ENCODE measurements at regions not wholly inside any gene's neighbourhood (a gene's known extent, or its start where the extent isn't known, plus 50 kb on each side); places are given as distances from the start of the nearest gene placed in this dataset.
"Not testable (repeated sequence)": the region's sequence is repeated elsewhere in the genome, so short reads cannot be mapped to it uniquely, and the experiment has no call there.

DNA sequence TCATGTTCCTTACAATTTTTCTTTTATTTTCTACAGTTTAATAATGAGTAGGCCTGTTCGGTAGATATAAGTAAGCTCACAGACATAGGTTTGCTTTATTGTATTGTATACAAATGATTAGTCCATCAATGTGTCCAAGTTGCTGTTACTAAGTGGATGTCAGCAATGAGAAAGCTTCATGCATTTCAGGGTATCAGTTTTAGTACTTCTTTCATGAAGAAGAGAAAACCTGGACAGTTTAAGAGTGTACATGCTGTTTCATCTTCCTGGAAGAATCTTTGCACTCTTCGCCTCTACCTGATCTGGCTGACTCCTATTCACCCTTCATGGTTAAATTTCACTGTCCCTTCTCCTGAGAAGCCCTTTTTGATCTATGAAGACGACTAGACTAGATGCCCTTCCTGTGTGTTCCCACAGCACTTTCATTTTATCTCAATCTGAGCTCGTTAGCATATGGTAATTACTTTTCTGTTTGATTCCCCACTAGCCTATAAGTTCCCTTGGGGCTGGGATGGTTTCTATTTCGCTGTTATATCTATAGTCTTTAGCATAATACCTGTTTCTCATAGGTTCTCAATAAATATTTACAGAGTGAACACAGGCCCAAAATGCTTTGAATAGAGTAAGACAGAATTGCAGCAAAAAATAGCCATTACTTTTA lies 70.7 kb downstream of the CETN3 start:
- DNase-seq (ENCODE audit: extremely low read depth in 1 of 11, low read depth in 9 of 11, low spot score in 4 of 11): no peak

DNA sequence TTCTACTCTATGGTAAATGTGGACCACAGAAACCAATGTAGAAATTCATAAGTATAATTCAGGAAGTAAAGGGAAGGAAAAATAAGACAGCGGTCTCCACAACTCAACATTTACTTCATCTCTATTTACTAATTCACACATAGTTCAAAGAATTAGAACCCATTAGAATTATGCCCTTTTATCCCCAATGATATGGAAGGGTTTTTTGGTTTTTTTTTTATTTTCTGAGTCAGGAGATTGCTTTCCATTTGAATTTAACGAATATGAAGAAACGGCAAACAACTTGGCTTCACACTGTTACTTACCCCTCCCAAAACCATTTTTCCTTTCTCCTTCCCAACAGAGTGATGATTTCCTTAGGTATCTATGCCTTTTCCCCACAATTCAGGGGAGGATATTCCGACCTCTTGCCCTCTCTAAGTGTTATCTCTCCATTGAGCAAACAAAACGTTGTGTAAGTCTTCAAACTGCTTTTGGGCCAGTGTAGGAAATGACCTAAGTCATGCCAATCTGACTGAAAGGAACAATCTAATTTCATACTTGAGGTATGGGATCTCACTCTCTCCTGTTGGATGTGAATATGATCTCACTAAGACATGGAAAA lies 72.0 kb downstream of the CETN3 start:
- DNase-seq (ENCODE audit: extremely low read depth in 1 of 11, low read depth in 9 of 11, low spot score in 4 of 11): no peak

DNA sequence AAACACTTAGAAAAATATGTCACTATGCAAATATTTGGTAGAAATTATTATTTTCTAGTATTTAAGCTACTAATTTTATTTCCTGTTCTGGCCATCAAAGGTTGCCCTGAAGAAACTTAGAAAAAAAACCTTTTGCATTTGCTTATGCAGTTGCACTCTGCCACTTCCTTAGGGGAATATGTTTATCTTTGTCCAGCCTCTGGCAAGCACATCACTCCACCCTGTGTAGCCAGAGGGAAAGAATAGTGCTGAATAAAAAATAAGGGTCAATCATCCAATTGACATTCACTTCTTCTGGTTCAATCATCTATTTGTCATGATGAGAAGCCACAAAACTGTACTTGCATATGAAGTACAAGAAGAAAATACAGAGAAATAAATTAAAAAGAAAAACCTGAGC lies 72.8 kb downstream of the CETN3 start:
- no peak for DNase-seq (ENCODE audit: extremely low read depth in 1 of 11, low read depth in 9 of 11, low spot score in 4 of 11)

DNA sequence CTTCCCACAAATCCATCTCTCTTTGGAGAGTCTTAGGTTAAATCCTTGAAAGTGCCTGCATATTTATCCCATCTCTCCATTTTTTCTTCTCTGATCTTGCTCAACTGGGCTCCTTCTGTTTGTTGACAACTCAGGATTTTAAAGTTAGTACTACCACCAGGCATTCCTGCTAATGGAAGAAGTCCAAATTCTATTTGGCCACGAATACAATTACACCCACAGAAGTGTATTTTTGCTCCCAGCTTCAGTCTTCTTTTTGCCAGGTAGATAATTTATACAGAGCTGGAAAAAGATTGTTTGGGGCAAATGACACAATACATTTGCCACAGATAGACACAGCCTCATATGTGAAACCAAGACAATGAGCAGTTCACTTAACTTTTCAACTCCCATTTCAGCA lies 74.8 kb downstream of the CETN3 start:
- no peak for DNase-seq (ENCODE audit: extremely low read depth in 1 of 11, low read depth in 9 of 11, low spot score in 4 of 11)

DNA sequence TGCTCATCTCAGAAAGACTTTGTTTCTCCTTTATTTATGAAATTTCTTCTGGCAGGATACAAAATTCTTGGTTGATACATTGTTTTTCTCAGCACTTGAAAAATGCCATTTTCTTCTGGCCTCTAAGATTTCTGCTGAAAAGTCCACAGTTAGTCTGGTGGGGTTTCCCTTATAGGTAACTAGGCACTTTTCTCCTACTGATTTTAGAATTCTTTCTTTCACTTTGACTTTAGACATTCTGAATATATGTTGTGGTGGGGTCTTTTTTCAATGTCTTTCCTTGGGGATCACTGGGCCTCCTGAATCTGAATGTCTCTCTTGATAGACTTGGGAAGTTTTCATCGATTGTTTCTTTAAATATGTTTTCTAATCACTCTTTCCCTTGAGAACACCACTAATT lies 79.6 kb downstream of the CETN3 start:
- no peak for DNase-seq (ENCODE audit: extremely low read depth in 1 of 11, low read depth in 9 of 11, low spot score in 4 of 11)

DNA sequence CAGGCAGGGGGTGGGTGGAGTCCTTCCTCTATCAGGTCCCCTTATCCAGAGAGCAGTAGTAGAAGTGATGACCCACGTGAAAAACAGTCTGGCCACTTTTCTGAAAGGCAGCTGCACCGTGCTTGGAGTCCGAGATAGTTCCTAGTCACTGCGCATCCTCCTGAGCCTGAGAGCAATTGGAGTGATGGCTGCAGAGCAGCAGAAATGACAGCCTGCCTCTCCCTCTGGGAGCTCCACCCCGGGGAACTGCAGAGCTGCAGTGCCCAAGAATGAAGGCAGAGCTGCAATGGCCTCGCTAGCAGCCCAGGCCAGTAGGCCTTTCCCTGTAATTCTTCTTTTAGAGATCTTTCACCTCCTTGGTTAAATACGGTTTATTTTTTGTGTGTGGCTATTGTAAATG lies 82.6 kb downstream of the CETN3 start:
- no peak for DNase-seq (ENCODE audit: extremely low read depth in 1 of 11, low read depth in 9 of 11, low spot score in 4 of 11)

DNA sequence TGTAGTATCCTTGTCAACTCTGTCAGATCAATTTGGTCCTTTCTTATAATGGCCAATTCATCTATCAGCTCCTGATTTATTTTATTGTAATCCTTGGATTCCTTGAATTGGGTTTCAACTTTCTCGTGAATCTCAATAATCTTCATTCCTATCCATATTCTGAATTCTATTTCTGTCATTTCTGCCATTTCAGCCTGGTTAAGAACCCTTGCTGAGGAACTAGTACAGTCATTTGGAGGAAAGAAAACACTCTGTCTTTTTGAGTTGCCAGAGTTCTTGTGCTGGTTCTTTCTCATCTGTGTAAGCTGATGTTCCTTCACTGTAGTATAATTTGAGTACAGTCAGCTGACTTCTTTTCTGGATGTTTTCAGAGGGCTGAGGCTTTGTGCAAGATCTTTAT lies 84.5 kb downstream of the CETN3 start:
- DNase-seq (ENCODE audit: extremely low read depth in 1 of 11, low read depth in 9 of 11, low spot score in 4 of 11): no peak

DNA sequence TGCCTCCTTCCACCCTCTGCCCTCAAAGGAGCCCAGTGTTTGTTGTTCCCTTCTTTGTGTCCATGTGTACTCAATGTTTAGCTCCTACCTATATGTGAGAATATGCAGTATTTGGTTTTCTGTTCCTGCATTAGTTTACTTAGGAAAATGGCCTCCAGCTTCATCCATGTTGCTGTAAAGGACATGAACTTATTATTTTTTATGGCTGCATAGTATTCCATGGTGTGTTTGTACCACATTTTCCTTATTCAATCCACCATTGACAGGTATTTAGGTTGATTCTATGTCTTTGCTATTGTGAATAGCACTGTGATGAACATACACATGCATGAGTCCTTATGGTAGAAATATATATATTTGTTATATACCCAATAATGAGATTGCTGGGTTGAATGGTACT lies 89.2 kb downstream of the CETN3 start:
- DNase-seq (ENCODE audit: extremely low read depth in 1 of 11, low read depth in 9 of 11, low spot score in 4 of 11): not testable (repeated sequence)

DNA sequence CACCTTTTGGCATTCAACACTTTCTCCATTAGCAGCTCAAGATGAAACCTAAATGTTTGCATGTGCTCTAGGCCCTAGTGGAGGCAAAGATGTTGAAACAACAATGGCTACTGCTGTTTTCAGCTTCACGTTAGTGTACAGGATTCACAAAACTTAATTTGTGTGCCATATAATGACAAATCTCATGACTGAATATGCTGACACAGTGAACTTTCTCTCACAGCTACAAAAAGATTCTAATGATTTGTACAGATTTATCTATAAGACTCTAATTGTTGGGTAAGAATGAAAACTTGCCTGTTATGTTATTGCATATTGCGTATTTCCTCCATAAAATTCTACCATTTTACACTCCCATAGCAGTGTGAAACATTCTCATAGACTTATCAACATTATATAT lies 97.5 kb downstream of the CETN3 start:
- DNase-seq (ENCODE audit: extremely low read depth in 1 of 11, low read depth in 9 of 11, low spot score in 4 of 11): no peak

DNA sequence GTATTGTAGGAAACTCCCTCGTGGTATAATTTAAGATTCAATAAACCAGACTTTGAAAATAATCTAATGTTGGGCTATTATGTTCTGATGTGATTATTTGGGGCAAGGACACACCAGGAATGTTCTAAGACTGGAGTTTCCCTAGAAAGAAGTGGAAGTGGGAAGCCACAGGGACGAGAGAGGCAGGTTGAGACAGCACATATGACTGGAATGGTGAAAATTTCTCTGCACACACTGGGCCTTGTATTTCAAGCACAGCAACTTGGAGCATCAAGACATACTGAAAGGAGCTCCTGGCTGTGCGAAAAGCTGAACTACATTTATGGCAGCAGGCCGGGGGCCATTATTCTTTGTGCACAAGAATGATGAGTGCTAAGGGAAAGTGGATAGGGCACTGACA lies 98.2 kb downstream of the CETN3 start:
- no peak for DNase-seq (ENCODE audit: extremely low read depth in 1 of 11, low read depth in 9 of 11, low spot score in 4 of 11)

DNA sequence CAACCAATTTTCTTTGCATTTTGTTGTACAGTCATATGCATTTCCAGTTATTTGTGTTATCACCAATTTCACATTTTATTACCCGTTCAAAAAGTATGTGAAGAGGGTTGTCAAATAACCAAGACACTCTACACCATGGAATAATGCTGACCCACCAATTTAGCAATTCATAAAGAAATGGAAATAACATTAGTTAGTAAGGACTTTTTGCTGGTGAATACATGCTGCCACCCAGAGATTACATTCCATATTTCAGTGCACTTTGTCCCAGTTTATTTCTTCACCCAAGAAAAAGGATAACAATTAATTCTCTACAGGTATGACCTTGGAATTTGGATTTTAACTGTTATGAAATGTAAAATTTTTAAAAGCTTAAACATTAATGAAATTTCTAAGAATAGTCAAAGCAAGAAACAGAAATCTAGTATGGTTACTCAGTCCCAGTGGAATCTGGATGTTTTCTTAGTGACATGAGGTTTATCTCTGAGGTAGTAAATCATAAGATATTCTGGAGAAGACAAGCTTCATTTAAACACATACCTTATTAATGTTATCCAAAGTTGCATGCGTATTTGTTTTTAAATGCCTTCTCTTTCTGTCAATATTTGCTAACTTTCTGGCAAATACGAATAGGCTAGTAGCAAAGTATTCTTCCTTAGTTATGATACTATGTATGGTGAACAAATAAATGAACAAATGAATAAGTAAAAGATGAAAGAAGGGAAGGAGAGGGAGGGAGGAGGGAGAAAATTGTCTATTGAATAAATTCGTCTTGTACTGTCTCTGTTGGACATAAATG lies 100.6 kb downstream of the CETN3 start:
- no peak for DNase-seq (ENCODE audit: extremely low read depth in 1 of 11, low read depth in 9 of 11, low spot score in 4 of 11)

DNA sequence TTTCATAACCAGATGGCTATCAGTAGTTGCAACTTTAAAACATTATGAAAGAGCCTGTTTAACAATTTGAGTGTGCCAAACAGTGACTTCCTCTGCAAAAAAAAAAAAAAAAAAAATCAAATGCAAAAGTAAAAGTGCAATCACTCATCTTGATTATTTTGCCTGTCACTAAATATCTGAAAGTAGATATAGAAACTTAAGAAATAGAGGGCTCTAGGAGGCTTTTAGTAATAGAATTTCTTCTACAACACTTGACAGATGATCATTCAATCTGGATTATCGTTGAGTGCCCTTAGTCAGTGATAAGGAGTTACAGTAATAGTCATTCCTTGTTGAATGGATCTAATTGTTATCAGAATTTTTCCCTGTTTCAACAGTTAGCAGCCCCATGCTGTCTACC lies 101.8 kb downstream of the CETN3 start:
- no peak for DNase-seq (ENCODE audit: extremely low read depth in 1 of 11, low read depth in 9 of 11, low spot score in 4 of 11)

DNA sequence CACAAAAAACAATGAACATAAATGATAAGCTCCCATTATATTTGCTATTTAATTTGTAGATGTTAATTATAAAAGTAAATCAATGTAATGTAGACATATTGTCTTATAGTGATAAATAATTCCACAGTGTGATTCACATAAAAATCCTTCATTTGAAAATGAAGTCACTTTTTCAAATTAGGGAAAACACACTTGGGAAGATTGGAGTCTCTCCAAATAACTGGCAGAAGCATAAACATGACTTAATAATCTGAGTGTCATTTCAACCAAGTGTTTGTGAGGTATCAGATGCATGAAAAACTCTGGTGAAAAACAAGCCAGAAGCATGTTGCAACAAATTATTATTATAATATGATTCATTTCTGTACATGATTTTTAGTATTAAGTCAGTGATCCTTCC lies 102.2 kb downstream of the CETN3 start:
- DNase-seq (ENCODE audit: extremely low read depth in 1 of 11, low read depth in 9 of 11, low spot score in 4 of 11): no peak

DNA sequence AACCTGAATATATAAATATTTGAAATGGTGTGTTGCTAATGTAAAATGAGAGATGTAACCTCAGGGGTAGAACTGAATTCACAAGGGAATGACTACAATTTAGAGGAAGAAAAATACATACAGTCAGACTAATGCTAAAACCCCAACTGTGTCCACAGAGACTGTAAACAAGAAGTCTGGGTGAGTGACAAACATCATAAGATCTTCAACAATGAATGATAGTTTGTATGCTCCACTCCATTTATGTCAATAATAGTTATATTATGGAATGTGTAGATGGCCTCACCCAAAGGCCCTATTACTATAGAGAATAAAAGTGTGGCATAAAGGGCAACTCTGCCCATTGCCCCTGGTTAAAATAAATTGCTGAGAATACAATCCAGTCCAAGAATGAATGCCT lies 102.9 kb downstream of the CETN3 start:
- no peak for DNase-seq (ENCODE audit: extremely low read depth in 1 of 11, low read depth in 9 of 11, low spot score in 4 of 11)

DNA sequence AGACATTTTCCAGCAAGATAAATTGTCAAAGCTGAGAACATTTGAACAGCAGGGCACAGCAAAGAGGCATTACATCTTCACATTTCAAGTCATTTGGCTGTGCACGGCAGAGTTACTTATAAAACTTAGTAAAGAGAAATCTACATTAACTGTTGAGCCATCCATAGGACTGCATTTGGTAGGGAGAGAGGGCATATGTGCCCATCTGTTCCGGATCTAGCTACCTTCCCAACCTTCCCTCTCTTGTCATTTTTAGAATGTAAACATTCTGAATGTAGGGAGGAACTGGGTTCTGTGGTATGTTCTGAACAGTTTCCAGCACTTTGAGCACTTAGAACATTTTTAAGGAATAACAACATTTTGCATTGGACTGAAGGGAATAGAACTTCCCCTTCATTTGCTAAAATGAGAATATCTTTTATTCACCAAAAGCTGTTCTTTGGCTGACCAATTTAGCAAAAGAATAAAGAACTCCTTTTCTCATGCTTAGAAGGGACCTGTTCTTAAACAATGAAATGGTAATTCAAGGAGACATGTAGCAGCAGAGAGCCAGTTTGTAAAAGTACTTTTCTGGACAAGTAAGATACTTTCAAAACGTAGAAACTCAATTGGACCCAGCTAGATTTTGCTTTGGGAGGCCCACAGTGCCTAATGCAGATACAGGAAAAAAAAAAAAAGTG lies 104.4 kb downstream of the CETN3 start:
- no peak for DNase-seq (ENCODE audit: extremely low read depth in 1 of 11, low read depth in 9 of 11, low spot score in 4 of 11)

DNA sequence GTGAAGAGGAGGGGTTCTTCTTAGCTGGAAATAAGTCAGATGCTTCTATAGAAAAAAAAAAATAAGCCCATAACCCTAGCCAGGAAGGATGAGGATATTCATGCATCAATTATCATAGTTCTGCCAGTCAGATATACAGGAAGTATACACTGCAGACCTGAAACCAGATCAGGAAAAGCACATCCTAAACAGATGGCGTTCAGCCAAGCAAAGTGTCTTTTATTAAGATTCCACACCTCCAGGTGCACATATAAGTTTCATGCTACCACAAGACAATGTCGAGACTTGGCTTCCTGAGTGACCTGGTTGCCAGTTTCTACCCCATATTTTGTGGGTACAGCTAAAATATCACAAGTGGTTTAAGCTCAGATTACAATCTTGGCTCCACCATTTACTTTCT lies 108.3 kb downstream of the CETN3 start:
- DNase-seq (ENCODE audit: extremely low read depth in 1 of 11, low read depth in 9 of 11, low spot score in 4 of 11): peak in 1 of 11 donors; percentile 3

DNA sequence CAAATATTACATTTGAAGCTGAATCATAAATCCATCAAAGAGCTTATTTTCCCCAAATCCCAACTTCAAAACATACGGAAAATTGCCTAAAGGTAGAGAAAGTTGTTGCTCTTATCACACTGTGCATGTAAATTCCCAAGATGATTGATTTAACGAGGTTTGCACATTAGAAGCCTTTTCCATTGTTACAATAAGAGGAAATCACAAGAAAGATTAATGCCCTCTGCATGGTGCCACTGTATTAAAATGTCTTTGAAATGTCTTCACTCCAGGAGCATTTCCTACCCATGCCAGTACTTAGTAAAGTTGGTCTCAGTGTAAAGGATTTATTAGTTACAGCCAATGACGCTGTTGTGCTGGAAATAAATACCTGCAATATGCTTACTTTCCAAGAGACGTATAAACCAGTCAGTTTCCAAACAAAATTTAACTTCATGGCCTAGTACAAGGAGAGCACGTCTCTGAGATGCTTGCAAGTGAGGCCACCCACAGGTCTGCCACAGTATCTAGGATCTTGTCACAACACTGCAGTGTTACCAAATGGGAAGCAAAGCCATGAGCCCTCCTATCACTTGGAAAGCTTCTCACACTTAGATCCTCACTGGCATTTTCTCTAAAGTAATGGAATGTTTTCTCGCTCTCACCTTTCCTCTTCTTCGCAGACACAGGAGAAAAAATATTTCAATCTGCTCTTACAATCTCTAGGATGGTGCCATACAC lies 112.4 kb downstream of the CETN3 start:
- no peak for DNase-seq (ENCODE audit: extremely low read depth in 1 of 11, low read depth in 9 of 11, low spot score in 4 of 11)

DNA sequence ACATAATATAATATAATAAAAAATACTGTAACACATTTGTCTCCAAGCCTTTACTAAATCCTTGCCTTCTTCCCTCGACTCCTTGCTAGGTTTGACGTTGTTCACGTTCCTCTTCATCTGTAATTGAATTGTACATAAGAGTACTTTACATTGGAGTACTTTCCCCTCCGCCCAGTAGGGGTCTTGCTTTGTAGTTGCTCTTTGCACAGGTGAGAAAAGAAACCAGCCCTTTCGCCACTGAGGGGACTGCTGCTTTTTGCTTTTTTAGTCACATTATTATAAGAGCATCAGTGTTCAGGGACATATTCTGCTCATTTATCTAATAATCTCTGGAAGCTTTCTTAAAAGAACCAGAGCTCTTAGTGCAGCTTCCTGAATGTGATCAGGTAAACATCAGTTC lies 115.0 kb downstream of the CETN3 start:
- no peak for DNase-seq (ENCODE audit: extremely low read depth in 1 of 11, low read depth in 9 of 11, low spot score in 4 of 11)

DNA sequence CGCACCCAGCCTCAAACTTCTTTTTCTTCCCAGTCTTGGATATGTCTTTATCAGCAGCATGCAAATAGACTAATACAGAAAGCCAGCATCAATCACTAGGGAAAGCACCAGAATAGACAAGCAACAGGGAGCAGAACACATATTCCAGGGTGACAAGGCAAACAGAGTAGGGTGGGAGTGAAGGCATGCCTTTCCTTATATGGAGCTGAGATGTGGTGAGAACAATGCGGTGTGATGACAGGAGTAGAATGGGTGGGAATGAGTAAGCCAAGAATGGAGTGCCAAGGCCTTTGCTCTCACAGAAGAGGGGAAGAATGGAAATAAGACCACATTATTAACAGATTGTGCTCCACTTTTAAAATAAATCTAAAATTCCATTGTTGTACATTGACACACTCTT lies 115.6 kb downstream of the CETN3 start:
- no peak for DNase-seq (ENCODE audit: extremely low read depth in 1 of 11, low read depth in 9 of 11, low spot score in 4 of 11)

Measured in renal cortex interstitium (tissue), 11 donors.